GM19240 (cell line): ENCODE measurements at regions not wholly inside any gene's neighbourhood (a gene's known extent, or its start where the extent isn't known, plus 50 kb on each side); places are given as distances from the start of the nearest gene placed in this dataset.

ENCODE experiments used
- DNase-seq: peaks from one replicate; pipeline ENCODE4 v3.0.0; 2011; ENCODE audit warnings: low spot score; ENCODE audit not compliant: insufficient read length

GRCh38 chr6:169047345-169047744 is 206.3 kb downstream of the THBS2 start:
- DNase-seq, result no peak

GRCh38 chr6:169046483-169047192 is 207.0 kb downstream of the THBS2 start:
- no peak for DNase-seq

- DNase-seq, result no peak
These were observed 207.6 kb downstream of the THBS2 start for GRCh38 chr6:169046021-169046420.

GRCh38 chr6:169045486-169045885 is 208.2 kb downstream of the THBS2 start:
- DNase-seq, result no peak

- DNase-seq, result no peak
These were observed 209.0 kb downstream of the THBS2 start for GRCh38 chr6:169044381-169045230.

- DNase-seq, result no peak
These were observed 211.6 kb downstream of the THBS2 start for GRCh38 chr6:169042061-169042460.

GRCh38 chr6:169041078-169041477 is 212.6 kb downstream of the THBS2 start:
- no peak for DNase-seq

GRCh38 chr6:169038691-169039090 is 215.0 kb downstream of the THBS2 start:
- DNase-seq, result no peak

- DNase-seq, result no peak
These were observed 218.0 kb downstream of the THBS2 start for GRCh38 chr6:169035385-169036240.

GRCh38 chr6:169034516-169035167 is 219.0 kb downstream of the THBS2 start:
- no peak for DNase-seq

GRCh38 chr6:169029861-169030260 is 223.8 kb downstream of the THBS2 start:
- no peak for DNase-seq

GRCh38 chr6:169028343-169028742 is 225.3 kb downstream of the THBS2 start:
- DNase-seq, result no peak

GRCh38 chr6:169026175-169026574 is 227.5 kb downstream of the THBS2 start:
- no peak for DNase-seq

GRCh38 chr6:169024047-169024660 is 229.5 kb downstream of the THBS2 start:
- no peak for DNase-seq

- no peak for DNase-seq
These were observed 230.3 kb downstream of the THBS2 start for GRCh38 chr6:169023161-169023874.

GRCh38 chr6:169022079-169022478 is 231.6 kb downstream of the THBS2 start:
- no peak for DNase-seq

GRCh38 chr6:169020821-169021220 is 232.8 kb downstream of the THBS2 start:
- DNase-seq, result no peak

GRCh38 chr6:169019727-169020491 is 233.7 kb downstream of the THBS2 start:
- no peak for DNase-seq

GRCh38 chr6:169019111-169019510 is 234.5 kb downstream of the THBS2 start:
- no peak for DNase-seq
